GM20000 (cell line): ENCODE measurements at regions not wholly inside any gene's neighbourhood (a gene's known extent, or its start where the extent isn't known, plus 50 kb on each side); places are given as distances from the start of the nearest gene placed in this dataset.

Experiments
- DNase-seq: peaks from one replicate; pipeline ENCODE4 v3.0.0; 2012; ENCODE audit warnings: low spot score
- CTCF ChIP-seq: IDR thresholded peaks from 2 replicates; pipeline ENCODE4 v1.5.1; 2012; ENCODE audit warnings: mild to moderate bottlenecking, control low read depth; ENCODE audit errors: extremely low read depth, missing control alignments

- TF ChIP-seq CTCF, result no peak
- no peak for DNase-seq
Measured at GRCh38 chr11:80621871-80622270, 1181.0 kb upstream of the TENM4 start.

- DNase-seq, result no peak
- no peak for TF ChIP-seq CTCF
Measured at GRCh38 chr11:80620867-80621266, 1180.0 kb upstream of the TENM4 start.

GRCh38 chr11:80617156-80617555 lies 1176.3 kb upstream of the TENM4 start:
- DNase-seq, result no peak

GRCh38 chr11:80616070-80616800 lies 1175.4 kb upstream of the TENM4 start:
- TF ChIP-seq CTCF, result no peak
- DNase-seq, result no peak

More at GRCh38 chr11:80617156-80617555, 1176.3 kb upstream of the TENM4 start:
- TF ChIP-seq CTCF, result no peak

GRCh38 chr11:80613655-80614054 lies 1172.8 kb upstream of the TENM4 start:
- no peak for DNase-seq

GRCh38 chr11:80610516-80610915 lies 1169.7 kb upstream of the TENM4 start:
- DNase-seq, result no peak
- TF ChIP-seq CTCF, result no peak

More at GRCh38 chr11:80613655-80614054, 1172.8 kb upstream of the TENM4 start:
- no peak for TF ChIP-seq CTCF

- DNase-seq, result no peak
- no peak for TF ChIP-seq CTCF
Measured at GRCh38 chr11:80603472-80603871, 1162.6 kb upstream of the TENM4 start.
